ENCODE measurements at regions not wholly inside any gene's neighbourhood (a gene's known extent, or its start where the extent isn't known, plus 50 kb on each side); places are given as distances from the start of the nearest gene placed in this dataset.

DNA sequence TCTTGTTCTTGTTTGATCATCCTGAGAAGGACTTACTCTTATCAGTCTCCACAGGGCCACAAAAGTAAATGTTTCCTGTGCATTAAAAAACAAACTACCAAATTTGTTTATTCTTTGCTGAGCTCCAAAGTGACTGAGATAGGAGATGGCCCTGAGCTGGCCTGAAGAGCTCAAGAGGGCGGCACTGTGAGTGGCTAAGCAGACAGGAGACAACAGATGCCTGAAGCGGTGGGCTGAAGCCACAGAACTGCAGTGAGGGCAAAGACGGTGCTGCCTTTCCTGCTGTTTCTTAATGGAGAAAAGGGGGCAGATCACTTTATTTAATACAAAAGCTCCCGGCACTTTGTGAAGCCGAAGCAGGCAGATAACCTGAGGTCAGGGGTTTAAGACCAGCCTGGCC lies 379.6 kb downstream of the ARL4A start:
- H3K36me3 ChIP-seq (ENCODE audit: low read depth) = no peaks in the 10 kb centered on the region
- H3K9me2 ChIP-seq (ENCODE audit: insufficient read depth) = no peaks in the 10 kb centered on the region
- no peaks in the 10 kb centered on the region for H4K20me1 ChIP-seq (ENCODE audit: insufficient read depth)
- DNase-seq = no peak
- TF ChIP-seq, protein P1, sequence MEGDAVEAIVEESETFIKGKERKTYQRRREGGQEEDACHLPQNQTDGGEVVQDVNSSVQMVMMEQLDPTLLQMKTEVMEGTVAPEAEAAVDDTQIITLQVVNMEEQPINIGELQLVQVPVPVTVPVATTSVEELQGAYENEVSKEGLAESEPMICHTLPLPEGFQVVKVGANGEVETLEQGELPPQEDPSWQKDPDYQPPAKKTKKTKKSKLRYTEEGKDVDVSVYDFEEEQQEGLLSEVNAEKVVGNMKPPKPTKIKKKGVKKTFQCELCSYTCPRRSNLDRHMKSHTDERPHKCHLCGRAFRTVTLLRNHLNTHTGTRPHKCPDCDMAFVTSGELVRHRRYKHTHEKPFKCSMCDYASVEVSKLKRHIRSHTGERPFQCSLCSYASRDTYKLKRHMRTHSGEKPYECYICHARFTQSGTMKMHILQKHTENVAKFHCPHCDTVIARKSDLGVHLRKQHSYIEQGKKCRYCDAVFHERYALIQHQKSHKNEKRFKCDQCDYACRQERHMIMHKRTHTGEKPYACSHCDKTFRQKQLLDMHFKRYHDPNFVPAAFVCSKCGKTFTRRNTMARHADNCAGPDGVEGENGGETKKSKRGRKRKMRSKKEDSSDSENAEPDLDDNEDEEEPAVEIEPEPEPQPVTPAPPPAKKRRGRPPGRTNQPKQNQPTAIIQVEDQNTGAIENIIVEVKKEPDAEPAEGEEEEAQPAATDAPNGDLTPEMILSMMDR (conservative IDR thresholded peaks at IDR 0.05) = no peak
- no peak for TF ChIP-seq EZH2 (IDR thresholded peaks at IDR 0.05; ENCODE audit: low read depth)
- no peak overlapping the region for H2AFZ ChIP-seq
- intact Hi-C loops (cut with micrococcal nuclease; ENCODE audit: unreplicated experiment) = no loop called here
- no peak overlapping the region for H3K27ac ChIP-seq
- no peaks in the 10 kb centered on the region for H3K27me3 ChIP-seq (ENCODE audit: insufficient read depth, low read depth)
- no peaks in the 10 kb centered on the region for H3F3A ChIP-seq (ENCODE audit: insufficient read depth, low read depth)
- BruUV-seq (replicated peaks) = no TSS peak
- no peaks in the 10 kb centered on the region for H3K9me3 ChIP-seq (ENCODE audit: insufficient read depth, low read depth)
- H3K4me2 ChIP-seq = no peak overlapping the region
- ChIA-PET CTCF (no interaction called here), POLR2A (ENCODE audit: unreplicated experiment) (interaction anchor here (0.5 kb wide), 1 partner anchor 28 kb away, joined by 3 read pairs; no protein-coding TSS in a partner anchor)
- H3K4me3 ChIP-seq = no peak overlapping the region
- no peaks in the 10 kb centered on the region for H3K79me2 ChIP-seq (ENCODE audit: low read depth)
- no peaks in the 10 kb centered on the region for H3K4me1 ChIP-seq (replicated peaks; ENCODE audit: insufficient read depth)

DNA sequence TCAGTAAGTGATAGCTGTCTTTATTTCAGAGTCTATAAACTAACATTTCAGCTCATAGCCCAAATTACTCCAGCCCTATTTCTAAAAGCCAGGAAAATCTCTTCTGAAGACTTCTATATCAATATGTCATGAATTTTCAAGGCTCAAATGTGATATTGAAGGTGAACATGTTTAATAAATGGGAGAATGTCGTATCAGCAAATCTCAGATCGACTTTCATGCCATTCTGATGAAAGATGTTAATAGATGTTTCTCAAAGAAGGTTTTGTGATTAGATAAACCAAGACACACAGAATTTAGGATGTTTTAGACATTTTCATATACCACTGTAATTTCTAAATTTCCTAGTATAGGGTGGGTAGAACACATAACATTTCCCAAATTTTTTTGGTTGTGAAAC lies 380.6 kb downstream of the ARL4A start:
- Histone ChIP-seq H3F3A (ENCODE audit: insufficient read depth, low read depth) (no peaks in the 10 kb centered on the region), H3K4me2 (no peak overlapping the region), H2AFZ (no peak overlapping the region; the same call in 1 of the 2 replicates), H3K27me3 (ENCODE audit: insufficient read depth, low read depth) (no peaks in the 10 kb centered on the region), H3K4me1 (replicated peaks; ENCODE audit: insufficient read depth) (no peaks in the 10 kb centered on the region), H3K9me2 (ENCODE audit: insufficient read depth) (no peaks in the 10 kb centered on the region), H3K36me3 (ENCODE audit: low read depth) (no peaks in the 10 kb centered on the region), H4K20me1 (ENCODE audit: insufficient read depth) (no peaks in the 10 kb centered on the region), H3K9me3 (ENCODE audit: insufficient read depth, low read depth) (no peaks in the 10 kb centered on the region), H3K79me2 (ENCODE audit: low read depth) (no peaks in the 10 kb centered on the region), H3K27ac (no peak overlapping the region), H3K4me3 (no peak overlapping the region)
- TF ChIP-seq, protein P1 (conservative IDR thresholded peaks at IDR 0.05) = no peak
- TF ChIP-seq EZH2 (IDR thresholded peaks at IDR 0.05; ENCODE audit: low read depth) = no peak
- ChIA-PET CTCF (interaction anchor here (0.6 kb wide), 1 partner anchor 72 kb away, joined by 11 read pairs; no protein-coding TSS in a partner anchor), POLR2A (ENCODE audit: unreplicated experiment) (interaction anchor here (0.7 kb wide), 1 partner anchor 348 kb away, joined by 3 read pairs; no protein-coding TSS in a partner anchor)
- intact Hi-C loops (cut with micrococcal nuclease; ENCODE audit: unreplicated experiment) = no loop called here
- BruUV-seq (replicated peaks) = no TSS peak
- no peak for DNase-seq

DNA sequence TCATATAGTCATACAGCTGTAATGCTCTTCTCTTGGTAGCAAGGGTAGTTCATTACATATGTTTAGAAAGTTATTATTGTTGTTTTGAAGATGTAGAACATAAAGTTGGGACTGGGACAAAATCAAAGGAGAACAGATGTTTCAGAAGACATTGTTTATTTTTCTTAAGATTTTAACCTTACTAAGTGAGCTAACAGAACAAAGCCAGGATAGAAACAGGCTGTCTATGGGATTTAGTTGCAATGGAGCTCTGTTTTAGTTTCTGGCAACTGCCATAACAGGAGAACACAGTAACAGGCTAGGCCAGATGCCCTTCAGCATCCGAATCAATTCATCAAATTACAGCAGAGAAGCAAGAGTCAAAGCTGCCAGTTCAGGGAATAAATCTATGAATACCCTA lies 382.4 kb downstream of the ARL4A start:
- intact Hi-C loops (cut with micrococcal nuclease; ENCODE audit: unreplicated experiment) = no loop called here
- CTCF ChIA-PET = no interaction called here

More for the DNA sequence above, 382.4 kb downstream of the ARL4A start:
- Histone ChIP-seq H4K20me1 (ENCODE audit: insufficient read depth) (no peaks in the 10 kb centered on the region), H3K9me2 (ENCODE audit: insufficient read depth) (no peaks in the 10 kb centered on the region), H3K27ac (no peak overlapping the region), H3F3A (ENCODE audit: insufficient read depth, low read depth) (no peaks in the 10 kb centered on the region), H3K9me3 (ENCODE audit: insufficient read depth, low read depth) (no peaks in the 10 kb centered on the region), H3K36me3 (ENCODE audit: low read depth) (no peaks in the 10 kb centered on the region), H3K4me2 (no peak overlapping the region), H3K79me2 (ENCODE audit: low read depth) (no peaks in the 10 kb centered on the region), H3K4me3 (no peak overlapping the region), H3K4me1 (replicated peaks; ENCODE audit: insufficient read depth) (no peaks in the 10 kb centered on the region), H3K27me3 (ENCODE audit: insufficient read depth, low read depth) (no peaks in the 10 kb centered on the region), H2AFZ (no peak overlapping the region)
- no peak for DNase-seq
- POLR2A ChIA-PET (ENCODE audit: unreplicated experiment) = no interaction called here
- no TSS peak for BruUV-seq (replicated peaks)
- TF ChIP-seq EZH2 (IDR thresholded peaks at IDR 0.05; ENCODE audit: low read depth) = no peak
- TF ChIP-seq, protein P1 (conservative IDR thresholded peaks at IDR 0.05) = no peak

All from PC-9 (cell line).